IMR-90 (cell line): ENCODE measurements at regions not wholly inside any gene's neighbourhood (a gene's known extent, or its start where the extent isn't known, plus 50 kb on each side); places are given as distances from the start of the nearest gene placed in this dataset.

Experiments
- ATAC-seq: fragments of 200-7000 bp; cut with Tn5 transposase; 2 replicates; pipeline ENCODE4 v1.9.1; 2020; ENCODE audit warnings: low read depth, mild to moderate bottlenecking, moderate library complexity
- BruUV-seq: library from RNA; stranded (reverse); fragments of 400-500 nt; replicated peaks from 2 replicates; lab custom pipeline; 2021; lab: Mats Ljungman, UMichigan
- CTCF ChIA-PET: fragments of 300-600 bp; formaldehyde crosslinking; extraction: SDS; loops from one replicate; lab custom pipeline; 2021; ENCODE audit warnings: antibody characterized with exemption; lab: Yijun Ruan, JAX
- POLR2A ChIA-PET: fragments of 300-600 bp; sonication (Branson Sonifier 250); formaldehyde crosslinking; loops from one replicate; lab custom pipeline; 2022; ENCODE audit warnings: antibody characterized with exemption; ENCODE audit not compliant: unreplicated experiment; lab: Charles Lee
- DNase-seq: peaks from one replicate; pipeline ENCODE4 v3.0.0; 2013
- H2AFZ ChIP-seq: replicated peaks from 2 replicates; pipeline ENCODE3; 2013; ENCODE audit warnings: low read length, mild to moderate bottlenecking; ENCODE audit not compliant: poor library complexity
- H2AK5ac ChIP-seq: 2 replicates; pipeline ENCODE4 v1.6.1; 2013; ENCODE audit warnings: low read depth, low read length, inconsistent platforms
- H2AK9ac ChIP-seq: replicated peaks from 2 replicates; pipeline ENCODE3; 2013; ENCODE audit warnings: mild to moderate bottlenecking, low read depth, low read length, moderate library complexity; ENCODE audit not compliant: poor library complexity
- H2BK120ac ChIP-seq: 2 replicates; pipeline ENCODE4 v1.6.1; 2013; ENCODE audit warnings: low read depth, low read length, inconsistent platforms
- H2BK15ac ChIP-seq: 3 replicates; pipeline ENCODE4 v1.6.1; 2013; ENCODE audit warnings: low read depth, low read length, inconsistent platforms
- H2BK20ac ChIP-seq: 2 replicates; pipeline ENCODE4 v1.6.1; 2013; ENCODE audit warnings: low read depth, mild to moderate bottlenecking, inconsistent platforms, low read length, moderate library complexity
- H2BK5ac ChIP-seq: 2 replicates; pipeline ENCODE4 v1.6.1; 2013; ENCODE audit warnings: mild to moderate bottlenecking, low read depth, low read length, inconsistent platforms; ENCODE audit not compliant: poor library complexity, severe bottlenecking
- H3K14ac ChIP-seq: replicated peaks from 2 replicates; pipeline ENCODE4 v1.6.1; 2013; ENCODE audit warnings: low read depth, low read length, inconsistent platforms
- H3K18ac ChIP-seq: 2 replicates; pipeline ENCODE4 v1.6.1; 2013; ENCODE audit warnings: low read depth, low read length, control low read depth
- H3K23ac ChIP-seq: 2 replicates; pipeline ENCODE4 v1.6.1; 2013; ENCODE audit warnings: low read depth, low read length, inconsistent platforms
- H3K27ac ChIP-seq: 2 replicates; pipeline ENCODE4 v1.5.1; 2013; ENCODE audit warnings: mild to moderate bottlenecking, control low read depth, low read length; ENCODE audit not compliant: insufficient read depth
- H3K27me3 ChIP-seq: 2 replicates; pipeline ENCODE4 v1.6.1; 2013; ENCODE audit warnings: low read length; ENCODE audit not compliant: control insufficient read depth, insufficient read depth
- H3K36me3 ChIP-seq: 2 replicates; pipeline ENCODE4 v1.6.1; 2013; ENCODE audit warnings: low read length, mixed read lengths; ENCODE audit not compliant: control insufficient read depth, insufficient read depth
- H3K4ac ChIP-seq: 2 replicates; pipeline ENCODE4 v1.6.1; 2013; ENCODE audit warnings: low read depth, low read length, inconsistent platforms
- H3K4me1 ChIP-seq: 2 replicates; pipeline ENCODE4 v1.6.1; 2013; ENCODE audit warnings: low read length, mixed read lengths; ENCODE audit not compliant: control insufficient read depth, insufficient read depth
- H3K4me2 ChIP-seq: 2 replicates; pipeline ENCODE4 v1.6.1; 2013; ENCODE audit warnings: low read depth, mild to moderate bottlenecking, control low read depth, low read length, moderate library complexity
- H3K4me3 ChIP-seq: 2 replicates; pipeline ENCODE4 v1.5.1; 2013; ENCODE audit warnings: low read depth, mild to moderate bottlenecking, control low read depth, low read length, moderate library complexity; ENCODE audit not compliant: insufficient read depth
- H3K56ac ChIP-seq: 2 replicates; pipeline ENCODE4 v1.6.1; 2013; ENCODE audit warnings: low read length, inconsistent platforms; ENCODE audit not compliant: insufficient read depth; ENCODE audit errors: extremely low read depth
- H3K79me1 ChIP-seq, 2 experiments: 2 replicates each; pipeline ENCODE4 v1.6.1; 2013; ENCODE audit warnings: low read length in 2 of 2, inconsistent platforms in 1 of 2, low read depth in 1 of 2
- H3K9ac ChIP-seq: 2 replicates; pipeline ENCODE4 v1.6.1; 2013; ENCODE audit warnings: low read depth, low read length, control low read depth
- H3K9me1 ChIP-seq: 2 replicates; pipeline ENCODE4 v1.6.1; 2013; ENCODE audit warnings: low read length, inconsistent platforms; ENCODE audit not compliant: insufficient read depth
- H3K9me3 ChIP-seq: 2 replicates; pipeline ENCODE4 v1.6.1; 2013; ENCODE audit warnings: low read length; ENCODE audit not compliant: control insufficient read depth, insufficient read depth
- H4K20me1 ChIP-seq: 2 replicates; pipeline ENCODE4 v1.6.1; 2013; ENCODE audit warnings: low read length, inconsistent platforms; ENCODE audit not compliant: insufficient read depth
- H4K5ac ChIP-seq: 2 replicates; pipeline ENCODE4 v1.6.1; 2013; ENCODE audit warnings: mild to moderate bottlenecking, low read depth, low read length, control low read depth
- H4K8ac ChIP-seq, 2 experiments: 2 replicates each; pipeline ENCODE4 v1.6.1; 2013; ENCODE audit warnings: low read depth in 2 of 2, low read length in 2 of 2, control low read depth in 1 of 2, inconsistent platforms in 1 of 2
- H4K91ac ChIP-seq: 2 replicates; pipeline ENCODE4 v1.6.1; 2013; ENCODE audit warnings: low read depth, low read length, inconsistent platforms; ENCODE audit not compliant: insufficient read depth
- CTCF ChIP-seq: conservative IDR thresholded peaks from 2 replicates; pipeline ENCODE4 v1.5.1; 2012; ENCODE audit warnings: mild to moderate bottlenecking, low read depth, low read length, improper control_type of control experiment
- ELK1 ChIP-seq: fragments of 150-350 bp; IDR thresholded peaks from 2 replicates; pipeline ENCODE4 v1.6.1; 2016; ENCODE audit warnings: low read depth, mild to moderate bottlenecking, low read length, moderate library complexity, borderline replicate concordance
- FOS ChIP-seq: fragments of 150-350 bp; IDR thresholded peaks from 2 replicates; pipeline ENCODE4 v1.6.1; 2016; ENCODE audit warnings: low read depth, low read length
- MAFK ChIP-seq: IDR thresholded peaks from 2 replicates; pipeline ENCODE4 v1.6.1; 2012; ENCODE audit warnings: low read depth, low read length, improper control_type of control experiment
- MAZ ChIP-seq: IDR thresholded peaks from 2 replicates; pipeline ENCODE4 v1.6.1; 2012; ENCODE audit warnings: low read depth, mild to moderate bottlenecking, low read length, improper control_type of control experiment, moderate library complexity, borderline replicate concordance
- MXI1 ChIP-seq: IDR thresholded peaks from 2 replicates; pipeline ENCODE4 v1.6.1; 2012; ENCODE audit warnings: low read depth, mild to moderate bottlenecking, low read length, moderate library complexity, borderline replicate concordance
- NFE2L2 ChIP-seq: fragments of 150-350 bp; IDR thresholded peaks from 2 replicates; pipeline ENCODE4 v1.6.1; 2016; ENCODE audit warnings: low read depth, mild to moderate bottlenecking, low read length
- POLR2A ChIP-seq: IDR thresholded peaks from 2 replicates; pipeline ENCODE4 v1.6.1; 2012; ENCODE audit warnings: mild to moderate bottlenecking, low read depth, low read length
- RAD21 ChIP-seq: IDR thresholded peaks from 2 replicates; pipeline ENCODE4 v1.6.1; 2012; ENCODE audit warnings: low read length, improper control_type of control experiment
- SMC3 ChIP-seq: fragments of 150-350 bp; IDR thresholded peaks from 2 replicates; pipeline ENCODE4 v1.6.1; 2016; ENCODE audit warnings: low read depth, mild to moderate bottlenecking, antibody characterized with exemption, low read length, moderate library complexity
- USF2 ChIP-seq: fragments of 150-350 bp; IDR thresholded peaks from 2 replicates; pipeline ENCODE4 v1.6.1; 2017; ENCODE audit warnings: mild to moderate bottlenecking, antibody characterized with exemption, low read length, low read depth
- WGBS, 2 experiments: methylation state at CpG; one replicate each; pipeline versions ENCODE4 v1.1.5 to v1.1.7; 2013; ENCODE audit warnings: missing lambda C conversion rate in 2 of 2; ENCODE audit not compliant: insufficient read length in 1 of 2; ENCODE audit errors: extremely low coverage in 2 of 2; 5-methylcytosine and 5-hydroxymethylcytosine counted together
- dilution Hi-C: fragments of 300-500 bp; cut with HindIII; formaldehyde crosslinking; loops from one replicate; pipeline ENCODE4 v1.14.3; 2018; ENCODE audit warnings: low sequenced_read_pairs; ENCODE audit not compliant: unreplicated experiment
- in situ Hi-C: fragments of 300-500 bp; cut with MboI; formaldehyde crosslinking; loops from 3 replicates; pipeline ENCODE4 v1.14.3; 2019; ENCODE audit warnings: low sequenced_read_pairs, inconsistent platforms, mixed read lengths
- intact Hi-C: fragments of 100-400 bp; cut with micrococcal nuclease; formaldehyde crosslinking; loops from 2 replicates; pipeline ENCODE4 v1.10.0; 2022

- TF ChIP-seq MAFK, result no peak
- peak; percentile 65 for TF ChIP-seq RAD21
- TF ChIP-seq POLR2A, result no peak
- TF ChIP-seq SMC3, result peak; percentile 40
- TF ChIP-seq NFE2L2, result no peak
- TF ChIP-seq FOS, result peak; percentile 19; the same call in 1 of the 2 replicates
- peak; percentile 47 for TF ChIP-seq CTCF
- TF ChIP-seq MXI1, result no peak
- TF ChIP-seq ELK1, result no peak
- no peak for TF ChIP-seq MAZ
- TF ChIP-seq USF2, result no peak
- Histone ChIP-seq H4K20me1 (no peaks in the 10 kb centered on the region), H4K5ac (no peak overlapping the region), H3K18ac (peak overlapping the region; percentile 63; the same call in 1 of the 2 replicates), H3K4me2 (no peak overlapping the region), H3K9me3 (no peaks in the 10 kb centered on the region), H3K79me1 (no peaks in the 10 kb centered on the region), H3K36me3 (no peaks in the 10 kb centered on the region), H4K91ac (peak overlapping the region; percentile 62), H3K4ac (no peak overlapping the region; the same call in 1 of the 2 replicates), H3K14ac (peak overlapping the region; percentile 69), H2BK15ac (peak overlapping the region; percentile 82; the same call in 1 of the 3 replicates), H3K4me1 (no peaks in the 10 kb centered on the region), H2AK9ac (no peak overlapping the region), H3K56ac (no peak overlapping the region), H3K27ac (no peak overlapping the region), H3K9ac (no peak overlapping the region), H2AFZ (no peak overlapping the region), H2BK120ac (peak overlapping the region; percentile 71; the same call in 1 of the 2 replicates), H2BK20ac (peak overlapping the region; percentile 53), H3K27me3 (no peaks in the 10 kb centered on the region), H4K8ac (peak overlapping the region in 1 of 2 experiments; percentile 69; a peak in 2 of 4 replicates), H3K23ac (no peak overlapping the region), H3K4me3 (no peak overlapping the region), H3K9me1 (no peaks in the 10 kb centered on the region), H2AK5ac (no peak overlapping the region), H2BK5ac (peak overlapping the region; percentile 69)
- ATAC-seq, result peak; percentile 93
- DNase-seq, result peak; percentile 86
- no CpG with 5 or more reads among the region's 1 CpG for WGBS, 2 experiments
- in situ Hi-C loops (loop anchor here (10.0 kb wide), 1 partner anchor 238 kb away; no protein-coding TSS in a partner anchor), dilution Hi-C loops (no loop called here), intact Hi-C loops (loop anchor here (2.0 kb wide), 1 partner anchor 238 kb away; no protein-coding TSS in a partner anchor)
- CTCF ChIA-PET, result interaction anchor here (1.2 to 1.8 kb wide), 3 partner anchors 21 to 237 kb away, joined by 4 to 6 read pairs (median 5); no protein-coding TSS in a partner anchor
- POLR2A ChIA-PET, result no interaction called here
- no TSS peak for BruUV-seq
Observed at GRCh38 chr12:60257063-60257462, 661.2 kb downstream of the SLC16A7 start.
